Spleen (tissue), 11 donors: ENCODE measurements at regions not wholly inside any gene's neighbourhood (a gene's known extent, or its start where the extent isn't known, plus 50 kb on each side); places are given as distances from the start of the nearest gene placed in this dataset.

Source experiments
- DNase-seq: peaks from one replicate; pipeline ENCODE4 v3.0.0-alpha.2; 2020
- H3K27ac ChIP-seq, 8 donors: fragments of 200-600 bp; sonication (generic) in 7 of 8; 1 replicate in 4 of 8; 2 replicates in 4 of 8; pipeline versions ENCODE4 v1.5.0 to v1.8.0; 2016 to 2021; ENCODE audit warnings: inconsistent platforms in 4 of 8, mild to moderate bottlenecking in 4 of 8, moderate library complexity in 1 of 8
- H3K27me3 ChIP-seq, 7 donors: fragments of 200-600 bp; sonication (generic) in 6 of 7; replicated peaks in 1 of 7; 1 replicate in 4 of 7; 2 replicates in 3 of 7; pipeline versions ENCODE4 v1.5.0 to v1.8.0; 2016 to 2021; ENCODE audit warnings: inconsistent platforms in 3 of 7, mild to moderate bottlenecking in 1 of 7
- H3K36me3 ChIP-seq, 6 donors: fragments of 200-600 bp; sonication (generic) in 5 of 6; 1 replicate in 4 of 6; 2 replicates in 2 of 6; pipeline versions ENCODE4 v1.5.0 to v1.8.0; 2016 to 2021; ENCODE audit warnings: inconsistent platforms in 2 of 6
- H3K4me1 ChIP-seq, 6 donors: fragments of 200-600 bp; sonication (generic) in 5 of 6; 1 replicate in 3 of 6; 2 replicates in 3 of 6; pipeline versions ENCODE4 v1.5.0 to v1.8.0; 2016 to 2021; ENCODE audit warnings: inconsistent platforms in 3 of 6
- H3K4me3 ChIP-seq, 8 donors: fragments of 200-600 bp; sonication (generic) in 7 of 8; 1 replicate in 4 of 8; 2 replicates in 4 of 8; pipeline versions ENCODE4 v1.5.0 to v1.8.0; 2016 to 2021; ENCODE audit warnings: inconsistent platforms in 4 of 8, mild to moderate bottlenecking in 4 of 8, moderate library complexity in 2 of 8
- H3K9me3 ChIP-seq, 8 donors: fragments of 200-600 bp; sonication (generic) in 7 of 8; 1 replicate in 4 of 8; 2 replicates in 4 of 8; pipeline versions ENCODE4 v1.5.0 to v1.8.0; 2016 to 2021; ENCODE audit warnings: inconsistent platforms in 4 of 8
- POLR2A ChIP-seq, 3 donors: fragments of 450-650 bp; IDR thresholded peaks; one replicate each; pipeline ENCODE4 v1.5.1; 2017; ENCODE audit warnings: antibody characterized with exemption in 3 of 3, mild to moderate bottlenecking in 1 of 3
- POLR2AphosphoS5 ChIP-seq, 3 donors: sonication (generic); formaldehyde crosslinking; IDR thresholded peaks; one replicate each; pipeline ENCODE4 v1.5.1; 2017; ENCODE audit warnings: antibody characterized with exemption in 3 of 3
- WGBS, 5 donors: extraction: QIAGEN DNeasy Blood & Tissue Kit in 3 of 5; methylation state at CpG; one replicate each; pipeline versions ENCODE4 v1.1.5 to v1.1.7; 2013 to 2018; 5-methylcytosine and 5-hydroxymethylcytosine counted together
- intact Hi-C: fragments of 100-400 bp; cut with DNase I; formaldehyde crosslinking; loops from one replicate; pipeline ENCODE4 v1.15.0; 2023; ENCODE audit warnings: low total_unique reads
- TF ChIP-seq, protein P1 (sequence below), 11 experiments: fragments of 200-600 bp in 7 of 11; fragments of 450-650 bp in 4 of 11; sonication (generic) in 4 of 11; IDR thresholded peaks in 8 of 11; conservative IDR thresholded peaks in 3 of 11; 1 replicate in 7 of 11; 2 replicates in 4 of 11; pipeline versions ENCODE4 v1.4.0 to v1.8.0; 2016 to 2021; ENCODE audit warnings: antibody characterized with exemption in 11 of 11, inconsistent platforms in 4 of 11, mild to moderate bottlenecking in 1 of 11
- donor health status: healthy with polysubstance abuse.
- donor health status: DM: no; HTN: no; CAD: no; lungs with moderate emphysema.
- donor health status: DM: no; HTN: no; CAD: no.
- donor health status: Bipolar disorder and iron deficiency.
- donor health status: healthy.
- donor health status: DM: no; HTN: no; CAD: no.
- donor health status: DM: yes; HTN: yes; CAD: no.

DNA sequence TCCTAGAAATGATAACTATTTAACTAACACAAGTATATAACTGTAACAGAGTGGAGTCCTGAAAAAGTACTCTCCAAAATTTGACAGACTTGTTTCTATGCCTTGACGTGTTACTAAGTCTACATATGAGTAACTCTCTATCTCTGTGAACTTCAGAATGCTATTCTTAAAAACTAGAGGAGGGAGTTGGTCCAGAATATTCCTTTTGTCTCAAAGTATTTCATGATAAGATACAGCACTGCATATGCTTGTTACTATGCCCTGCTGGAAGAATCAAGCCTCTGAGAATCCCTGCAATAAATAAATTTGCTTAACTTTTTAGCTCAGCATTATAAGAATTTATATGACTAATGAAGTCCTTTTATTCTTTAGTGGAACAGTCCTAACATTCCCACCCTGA lies 50.9 kb upstream of the ATXN3L start:
- 58 to 100% (median 86%) methylated on average over 1 of the region's 1 CpG for WGBS, 5 donors
- no peaks in the 10 kb centered on the region for H3K4me1 ChIP-seq
- H3K27me3 ChIP-seq: no peaks in the 10 kb centered on the region
- intact Hi-C loops: no loop called here
- no peak overlapping the region for H3K4me3 ChIP-seq
- H3K9me3 ChIP-seq: no peaks in the 10 kb centered on the region
- no peak overlapping the region for H3K27ac ChIP-seq
- TF ChIP-seq POLR2AphosphoS5 (IDR thresholded peaks at IDR 0.05) (no peak), POLR2A (IDR thresholded peaks at IDR 0.05) (no peak)
- TF ChIP-seq, protein P1, sequence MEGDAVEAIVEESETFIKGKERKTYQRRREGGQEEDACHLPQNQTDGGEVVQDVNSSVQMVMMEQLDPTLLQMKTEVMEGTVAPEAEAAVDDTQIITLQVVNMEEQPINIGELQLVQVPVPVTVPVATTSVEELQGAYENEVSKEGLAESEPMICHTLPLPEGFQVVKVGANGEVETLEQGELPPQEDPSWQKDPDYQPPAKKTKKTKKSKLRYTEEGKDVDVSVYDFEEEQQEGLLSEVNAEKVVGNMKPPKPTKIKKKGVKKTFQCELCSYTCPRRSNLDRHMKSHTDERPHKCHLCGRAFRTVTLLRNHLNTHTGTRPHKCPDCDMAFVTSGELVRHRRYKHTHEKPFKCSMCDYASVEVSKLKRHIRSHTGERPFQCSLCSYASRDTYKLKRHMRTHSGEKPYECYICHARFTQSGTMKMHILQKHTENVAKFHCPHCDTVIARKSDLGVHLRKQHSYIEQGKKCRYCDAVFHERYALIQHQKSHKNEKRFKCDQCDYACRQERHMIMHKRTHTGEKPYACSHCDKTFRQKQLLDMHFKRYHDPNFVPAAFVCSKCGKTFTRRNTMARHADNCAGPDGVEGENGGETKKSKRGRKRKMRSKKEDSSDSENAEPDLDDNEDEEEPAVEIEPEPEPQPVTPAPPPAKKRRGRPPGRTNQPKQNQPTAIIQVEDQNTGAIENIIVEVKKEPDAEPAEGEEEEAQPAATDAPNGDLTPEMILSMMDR (IDR thresholded peaks at IDR 0.05 in 8 of 11, conservative IDR thresholded peaks at IDR 0.05 in 3 of 11): no peak
- no peak for DNase-seq
- H3K36me3 ChIP-seq: no peaks in the 10 kb centered on the region
